DMS 273 treated with DMSO at 0.1 percent for 48 hours (cell line): ENCODE measurements at regions not wholly inside any gene's neighbourhood (a gene's known extent, or its start where the extent isn't known, plus 50 kb on each side); places are given as distances from the start of the nearest gene placed in this dataset.

Experiments used
- DNase-seq: peaks from one replicate; lab custom pipeline; 2025; lab: John Stamatoyannopoulos, UW

GRCh38 chr3:135740211-135740610, 225.3 kb upstream of the PPP2R3A start:
- DNase-seq: no peak

DNA sequence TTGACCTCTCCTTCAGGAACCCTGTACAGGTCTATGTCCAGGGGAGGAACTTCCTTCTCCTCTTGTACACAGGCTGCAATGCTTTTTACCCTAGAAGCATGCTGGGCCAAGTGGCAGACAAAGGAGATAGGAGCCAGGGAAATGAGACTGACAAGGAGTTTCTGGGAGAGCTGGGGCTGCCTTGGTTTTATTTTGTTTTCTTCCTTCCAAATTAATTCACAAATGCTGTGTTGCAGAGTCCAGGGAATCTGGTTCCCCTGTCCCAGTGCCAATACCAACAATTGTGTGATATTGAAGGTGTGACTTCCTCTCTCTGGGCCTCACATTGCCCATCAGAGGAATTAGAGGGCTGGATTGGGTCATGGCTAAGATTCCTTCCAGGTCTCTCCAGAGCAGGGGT, 224.8 kb upstream of the PPP2R3A start:
- DNase-seq: no peak

- no peak for DNase-seq
These were observed 213.5 kb upstream of the PPP2R3A start for GRCh38 chr3:135751991-135752390.

GRCh38 chr3:135752851-135753250, 212.7 kb upstream of the PPP2R3A start:
- no peak for DNase-seq

GRCh38 chr3:135753506-135753905, 212.0 kb upstream of the PPP2R3A start:
- no peak for DNase-seq

- no peak for DNase-seq
These were observed 210.0 kb upstream of the PPP2R3A start for GRCh38 chr3:135755330-135756105.

DNA sequence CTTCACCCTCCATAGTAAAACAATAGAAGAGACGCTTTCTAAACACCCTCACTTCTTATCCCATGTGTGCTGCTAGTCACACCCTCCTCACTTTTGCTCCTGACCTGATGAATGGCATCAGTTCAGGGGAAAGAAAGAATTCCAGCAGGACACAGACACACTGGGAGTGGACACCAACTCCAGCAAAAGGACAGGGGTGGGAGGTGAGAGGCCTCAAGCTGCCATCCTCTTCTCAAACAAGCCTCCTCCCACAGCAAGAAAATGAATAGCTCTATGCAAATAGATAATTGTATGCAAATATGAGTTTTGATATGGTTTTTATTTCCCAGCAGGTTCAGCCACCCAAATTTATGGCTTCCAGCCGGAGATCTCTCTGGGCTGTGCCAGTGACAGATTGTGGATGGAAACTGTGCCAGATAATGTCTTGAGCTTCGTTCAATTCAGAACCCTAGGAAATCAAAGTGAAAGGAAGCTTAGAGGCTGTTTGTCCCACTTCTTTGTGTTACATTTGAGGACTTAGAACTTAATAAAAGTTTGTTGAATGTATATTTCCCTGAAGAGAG, 209.3 kb upstream of the PPP2R3A start:
- no peak for DNase-seq

- no peak for DNase-seq
These were observed 208.1 kb upstream of the PPP2R3A start for GRCh38 chr3:135757421-135757820.

DNA sequence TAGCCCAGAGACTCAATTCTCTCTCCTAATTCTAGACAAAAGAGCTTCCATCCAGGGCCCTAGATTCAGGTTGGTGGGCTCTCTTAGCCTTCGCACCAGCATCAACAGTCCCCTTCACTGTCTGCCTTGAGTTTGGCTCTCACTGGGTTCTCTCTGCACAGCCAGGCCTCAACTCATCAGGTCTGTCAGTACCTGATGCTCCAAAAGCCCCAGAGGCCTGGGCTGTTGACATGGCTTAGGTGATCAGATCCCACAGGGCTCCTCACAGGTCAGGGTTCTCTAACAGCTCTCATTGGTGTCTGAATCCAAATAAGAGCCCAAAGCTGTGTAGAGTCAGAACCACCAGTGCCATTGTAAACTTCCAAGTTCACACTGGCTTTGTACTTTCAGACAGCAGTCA, 206.6 kb upstream of the PPP2R3A start:
- no peak for DNase-seq

GRCh38 chr3:135759651-135760050, 205.9 kb upstream of the PPP2R3A start:
- DNase-seq: no peak

GRCh38 chr3:135760581-135760980, 204.9 kb upstream of the PPP2R3A start:
- no peak for DNase-seq

DNA sequence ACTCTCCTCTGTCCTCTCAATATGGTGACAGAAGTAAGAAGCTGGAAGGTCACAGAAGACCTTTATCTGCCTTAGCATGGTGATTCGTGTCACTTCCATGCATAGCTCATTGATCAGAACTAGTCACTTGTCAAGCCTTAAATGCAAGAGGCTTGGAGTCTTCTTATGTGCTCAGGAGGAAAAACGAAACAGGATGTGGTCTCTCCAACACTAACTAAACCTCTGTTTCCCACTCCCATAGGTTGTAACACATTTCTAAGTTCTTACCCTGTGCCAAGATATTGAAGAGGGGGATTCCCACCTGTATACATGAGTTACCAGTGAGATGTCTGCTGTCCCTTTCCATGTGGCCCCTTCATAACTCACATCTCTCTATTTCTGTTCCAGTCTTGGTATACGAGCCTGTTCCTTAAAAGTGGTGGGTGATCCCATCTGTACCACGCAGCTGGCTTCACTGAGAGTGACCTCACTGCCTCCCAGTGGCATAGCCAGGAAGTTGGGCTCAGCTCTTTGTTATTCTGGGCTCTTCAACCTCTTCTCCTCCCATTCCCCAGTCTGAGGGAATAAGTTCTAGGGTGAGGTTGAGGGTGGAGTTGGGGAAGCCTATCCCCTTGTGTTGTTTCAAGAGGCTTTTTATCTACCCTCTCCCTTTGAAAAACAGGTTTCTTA, 203.2 kb upstream of the PPP2R3A start:
- DNase-seq: no peak

DNA sequence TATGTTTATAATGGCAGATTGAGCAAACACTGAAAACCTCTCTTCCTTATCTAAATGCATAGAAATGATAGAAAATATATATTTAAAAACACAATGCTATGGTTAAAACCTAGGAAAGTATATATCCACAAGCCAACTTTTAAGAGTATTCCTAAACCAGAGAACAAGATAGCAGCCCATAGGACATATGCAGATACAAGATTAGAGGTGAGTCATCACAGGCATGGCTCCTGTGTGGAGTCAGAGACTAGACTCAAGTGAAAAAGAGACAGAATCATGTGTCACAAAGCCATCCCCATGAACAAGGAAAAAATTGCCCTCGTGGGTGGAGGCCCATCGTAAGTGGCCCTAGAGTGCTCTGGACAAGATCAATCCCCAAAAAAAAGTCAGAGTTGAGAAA, 199.4 kb upstream of the PPP2R3A start:
- DNase-seq: no peak

DNA sequence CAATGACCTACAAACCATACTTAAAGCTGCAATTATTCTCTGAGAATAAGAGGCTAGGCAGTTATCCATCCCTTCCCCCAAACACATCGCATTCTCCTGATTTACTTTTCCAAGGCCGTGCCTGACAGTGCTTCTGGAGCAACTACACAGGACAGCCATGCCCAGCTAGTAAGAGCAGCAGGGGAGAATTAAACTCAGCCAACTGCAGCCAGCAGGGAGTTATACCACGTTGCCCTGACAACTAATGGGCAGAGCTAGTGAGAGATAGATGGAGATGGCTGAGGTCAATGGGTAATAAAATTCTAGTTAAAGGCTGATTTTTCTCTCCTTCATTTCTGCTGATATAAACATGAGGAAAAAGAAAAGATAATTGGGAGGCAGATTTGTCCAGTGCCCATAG, 193.8 kb upstream of the PPP2R3A start:
- DNase-seq: no peak

GRCh38 chr3:135779024-135779423, 186.5 kb upstream of the PPP2R3A start:
- no peak for DNase-seq

DNA sequence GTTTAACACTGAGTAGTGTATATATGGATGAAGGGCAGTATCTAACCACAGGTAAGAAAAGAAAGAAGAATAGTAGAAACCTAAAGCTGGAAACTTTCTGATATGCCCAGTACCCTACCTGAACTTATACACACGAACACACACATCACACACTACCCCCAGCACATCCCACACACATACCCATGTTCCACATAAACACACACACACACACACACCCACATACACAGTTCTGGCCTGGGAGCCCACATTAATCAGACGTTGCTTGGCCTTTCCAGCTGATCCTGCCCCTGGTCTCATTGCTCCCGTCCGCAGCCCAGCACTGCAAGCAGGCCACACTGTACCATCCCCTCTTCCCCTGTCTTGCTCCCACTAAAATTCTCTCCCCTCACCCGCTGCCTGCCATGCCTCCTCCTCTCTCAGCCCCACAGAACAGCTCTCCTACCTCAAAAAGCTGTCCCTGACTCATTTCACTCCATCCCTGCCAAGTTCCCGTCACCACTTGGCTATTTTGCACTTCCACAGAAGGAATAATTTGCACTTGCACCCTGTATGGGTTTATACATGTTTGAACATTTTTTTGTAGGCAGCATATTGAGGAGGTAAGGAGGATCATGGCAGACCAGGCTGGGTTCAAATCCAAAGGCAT, 185.8 kb upstream of the PPP2R3A start:
- no peak for DNase-seq

GRCh38 chr3:135781026-135781815, 184.3 kb upstream of the PPP2R3A start:
- DNase-seq: no peak

DNA sequence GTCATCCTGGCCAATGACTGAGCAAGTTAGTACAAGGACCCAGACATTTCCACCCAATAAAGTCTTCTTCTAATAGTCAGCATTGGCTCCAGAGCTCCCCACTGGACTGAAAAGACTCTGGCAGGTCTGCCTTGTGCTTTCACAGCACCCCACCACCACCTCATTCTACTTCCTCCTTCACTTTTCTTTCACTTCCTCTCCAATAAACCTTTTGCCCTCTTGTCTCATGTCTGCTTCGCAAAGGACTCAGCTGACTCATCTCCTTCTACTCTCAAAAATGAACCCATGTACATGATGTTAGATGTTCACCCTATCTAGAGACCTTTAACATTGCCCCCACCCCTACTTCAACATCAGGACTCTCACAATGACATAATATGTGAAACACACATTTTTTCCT, 181.0 kb upstream of the PPP2R3A start:
- no peak for DNase-seq

DNA sequence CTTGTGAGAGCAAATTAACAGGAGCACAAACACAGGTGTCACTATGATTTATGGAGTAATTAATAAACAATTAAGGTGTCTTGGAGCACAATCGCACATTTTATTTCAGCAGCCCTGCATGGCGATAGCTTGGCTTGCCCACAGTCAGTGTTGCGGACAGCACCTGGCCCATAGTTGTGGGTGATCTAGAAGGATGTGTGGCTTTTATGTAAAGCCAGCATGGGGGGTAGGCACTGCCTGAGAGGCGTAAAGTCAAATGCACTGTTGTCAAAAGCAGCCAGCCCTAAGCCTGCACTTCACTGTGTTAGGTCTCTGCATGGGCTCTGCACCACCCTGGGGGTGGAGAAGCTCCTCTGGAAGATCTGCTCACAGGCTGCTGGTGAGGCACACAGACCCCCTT, 177.4 kb upstream of the PPP2R3A start:
- no peak for DNase-seq

DNA sequence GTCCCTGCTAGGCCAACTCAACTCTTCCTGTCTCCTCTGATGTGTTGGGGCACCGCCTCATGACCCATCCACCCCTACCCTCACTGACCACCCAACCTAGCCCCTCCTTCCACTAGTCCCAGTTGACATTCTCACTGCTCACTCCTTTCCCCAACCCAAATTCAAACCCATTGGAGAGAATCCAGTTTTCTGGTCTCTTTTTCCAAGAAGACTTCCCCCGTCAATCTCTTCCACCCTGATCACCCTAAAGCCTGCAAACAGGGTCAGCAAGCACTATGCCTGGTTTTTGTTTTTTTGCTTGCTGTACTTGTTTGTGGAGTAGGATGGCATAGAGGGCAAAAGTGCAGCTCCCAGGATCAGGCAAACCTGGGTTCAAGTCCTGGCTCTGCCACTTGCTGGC, 176.6 kb upstream of the PPP2R3A start:
- DNase-seq: no peak

- no peak for DNase-seq
These were observed 173.4 kb upstream of the PPP2R3A start for GRCh38 chr3:135792174-135792573.

DNA sequence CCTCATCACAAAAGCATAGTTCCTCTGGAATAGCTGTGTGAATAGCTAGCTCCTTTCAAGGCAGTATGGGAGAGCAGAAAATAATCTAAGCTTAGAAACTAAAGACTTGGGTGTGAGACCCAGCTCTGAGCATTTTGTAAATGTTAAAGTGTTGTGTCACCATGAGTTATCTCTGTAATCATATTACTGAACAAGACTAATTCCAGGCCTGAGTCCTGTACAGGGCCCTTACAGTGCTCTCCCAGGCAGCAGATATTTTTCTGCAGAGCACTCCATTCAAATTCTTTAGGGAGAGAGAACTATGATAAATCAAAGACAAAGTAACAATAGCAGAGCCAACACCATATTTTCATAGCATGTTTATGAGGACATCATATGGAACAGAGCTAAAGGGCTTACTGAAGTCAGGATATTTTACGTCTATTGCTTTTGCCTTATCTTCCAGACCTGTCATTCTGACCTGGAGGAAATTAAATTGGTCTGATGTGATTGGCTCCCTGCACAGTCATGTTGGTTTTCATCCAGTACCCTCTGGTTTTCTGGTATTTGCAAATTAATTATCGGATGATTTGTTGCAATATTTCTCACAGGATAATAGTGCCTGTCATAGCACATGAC, 172.6 kb upstream of the PPP2R3A start:
- DNase-seq: no peak
